Muscle of back (tissue), 3 donors: ENCODE measurements at regions not wholly inside any gene's neighbourhood (a gene's known extent, or its start where the extent isn't known, plus 50 kb on each side); places are given as distances from the start of the nearest gene placed in this dataset.

ENCODE experiments used
- DNase-seq, 3 donors: peaks; one replicate each; pipeline versions ENCODE4 v3.0.0 to v3.0.0-alpha.2; 2013

- no peak for DNase-seq
These were observed 680.4 kb upstream of the GJE1 start for GRCh38 chr6:141452354-141452686.

- peak in 1 of 3 donors; percentile 66 for DNase-seq
These were observed 681.0 kb upstream of the GJE1 start for GRCh38 chr6:141451511-141452353.

- no peak for DNase-seq
These were observed 681.6 kb upstream of the GJE1 start for GRCh38 chr6:141451181-141451510.

DNA sequence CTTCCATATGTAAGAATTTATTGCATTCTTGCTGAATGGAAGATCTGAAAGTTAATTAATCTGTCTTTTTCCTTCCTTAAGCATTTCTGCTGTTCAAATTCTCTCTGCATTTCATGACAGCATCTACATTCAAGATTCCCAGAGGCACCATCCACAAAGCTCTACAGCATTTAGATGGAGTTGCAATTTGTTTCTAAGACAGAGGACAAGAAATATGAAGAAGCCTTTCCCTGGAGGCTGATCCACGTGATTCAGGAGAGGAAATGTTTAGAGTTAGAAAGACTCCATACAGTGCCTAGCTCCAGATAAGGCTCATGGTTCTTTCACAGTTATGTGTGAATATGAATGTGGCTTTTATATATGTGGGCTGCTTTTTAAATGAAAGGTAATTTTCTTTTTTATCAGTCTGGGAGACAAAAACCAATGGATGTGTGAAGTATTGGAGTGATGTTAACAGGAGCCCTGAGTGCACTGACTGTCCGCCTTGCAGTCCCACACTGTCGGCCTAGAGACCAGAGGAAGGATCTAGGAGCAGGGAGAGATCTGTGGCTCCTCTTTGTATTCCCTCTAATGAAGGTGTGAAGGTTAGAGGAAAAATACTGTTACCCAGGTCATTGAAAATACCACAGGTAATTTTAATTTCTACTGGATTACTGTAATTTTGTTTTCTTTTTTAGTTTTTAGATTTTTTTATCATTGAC lies 686.6 kb upstream of the GJE1 start:
- peak in 1 of 3 donors; percentile 31 for DNase-seq

DNA sequence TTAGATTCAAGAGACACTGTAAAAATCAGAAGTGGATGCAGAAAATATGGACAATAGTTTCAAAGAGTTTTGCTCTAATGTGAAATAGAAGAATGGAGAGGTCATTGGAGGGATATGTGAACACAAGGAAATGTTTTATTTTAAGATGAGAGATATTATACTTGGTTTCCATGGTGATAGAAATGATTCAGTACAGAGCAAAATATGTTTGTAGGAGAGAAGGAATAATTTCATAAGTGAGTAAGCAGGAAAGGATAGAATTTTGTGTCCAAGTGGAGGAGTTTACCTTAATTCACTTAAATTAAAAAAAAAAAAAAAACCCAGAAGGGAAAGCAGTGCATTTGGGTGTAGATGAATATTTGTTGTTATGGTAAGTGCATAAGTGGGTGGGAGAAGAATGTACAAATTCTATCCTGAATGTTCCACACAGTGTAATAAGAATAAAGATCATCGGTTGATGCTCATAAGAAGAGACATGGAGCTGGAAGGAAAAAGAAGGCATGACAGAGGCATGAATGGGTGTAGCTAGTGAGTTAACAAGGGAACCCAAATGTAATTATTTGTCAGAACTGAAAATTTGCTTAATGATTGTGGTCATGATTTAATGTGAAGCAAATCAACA lies 688.9 kb upstream of the GJE1 start:
- DNase-seq = no peak

DNA sequence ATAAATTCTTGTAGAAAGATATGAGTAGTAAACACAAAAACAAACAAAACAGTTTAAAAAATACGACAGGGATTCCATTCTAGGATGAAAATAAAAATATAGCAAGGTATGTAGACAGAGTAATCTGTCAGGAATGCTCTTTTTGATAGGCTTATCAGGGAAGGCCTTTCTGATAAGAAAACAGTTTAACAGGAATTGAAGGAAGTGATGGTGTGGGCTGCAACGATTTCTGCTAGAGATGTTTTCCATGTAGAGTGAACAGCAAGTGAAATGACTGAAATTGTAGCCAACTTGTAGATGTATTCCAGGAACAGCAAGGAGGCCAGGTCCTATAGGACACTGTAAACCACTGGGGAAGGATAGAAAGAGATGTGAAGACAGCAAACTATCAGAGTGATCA lies 689.7 kb upstream of the GJE1 start:
- no peak for DNase-seq

DNA sequence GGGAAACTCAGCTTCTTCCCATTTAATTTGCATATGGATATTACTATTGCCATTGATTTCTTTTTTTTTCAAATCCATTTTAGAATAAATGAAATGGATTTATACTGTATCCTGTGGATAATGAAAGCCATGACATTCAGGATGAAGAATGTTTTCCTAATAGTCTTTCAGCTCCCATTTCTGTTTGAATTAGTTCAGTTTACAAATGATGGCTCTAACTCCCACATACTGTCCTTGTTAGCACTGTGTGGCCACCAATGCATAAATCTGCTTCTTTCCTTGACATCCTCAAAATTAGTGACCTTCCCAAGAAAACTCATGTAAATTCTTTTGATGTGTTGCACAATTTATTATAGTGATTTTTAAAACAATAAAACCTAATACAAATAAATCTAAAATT lies 693.2 kb upstream of the GJE1 start:
- no peak for DNase-seq

GRCh38 chr6:141437685-141438084 lies 695.0 kb upstream of the GJE1 start:
- DNase-seq = no peak

GRCh38 chr6:141437011-141437410 lies 695.7 kb upstream of the GJE1 start:
- peak in 1 of 3 donors; percentile 22 for DNase-seq

DNA sequence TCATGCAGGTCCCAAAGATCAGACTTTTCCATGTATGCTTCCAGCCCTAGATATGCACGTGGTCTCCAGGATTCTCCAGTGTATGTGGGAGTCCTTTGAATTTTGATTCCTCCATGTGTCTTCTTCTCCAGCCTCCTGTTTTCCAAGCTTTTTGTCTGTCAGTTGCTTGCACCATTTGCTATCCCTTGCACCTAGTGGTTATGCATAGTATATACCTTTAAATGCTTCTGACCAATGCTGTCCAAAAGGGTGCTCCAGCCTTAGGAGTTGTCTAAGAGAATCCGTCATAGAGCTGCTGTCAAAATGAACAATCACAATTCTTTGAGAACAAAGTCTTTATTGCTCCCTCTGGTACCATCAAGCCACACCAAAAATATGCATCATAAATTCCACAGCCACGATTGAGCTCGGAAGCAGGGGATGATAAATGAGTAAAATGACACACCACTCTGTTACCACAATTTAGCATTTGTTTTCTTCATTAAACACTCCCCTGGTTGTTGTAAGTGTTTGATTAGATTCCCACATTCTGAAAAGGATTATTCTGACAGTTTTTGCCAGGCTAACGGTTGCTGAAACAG lies 706.2 kb upstream of the GJE1 start:
- peak in 1 of 3 donors; percentile 18 for DNase-seq

DNA sequence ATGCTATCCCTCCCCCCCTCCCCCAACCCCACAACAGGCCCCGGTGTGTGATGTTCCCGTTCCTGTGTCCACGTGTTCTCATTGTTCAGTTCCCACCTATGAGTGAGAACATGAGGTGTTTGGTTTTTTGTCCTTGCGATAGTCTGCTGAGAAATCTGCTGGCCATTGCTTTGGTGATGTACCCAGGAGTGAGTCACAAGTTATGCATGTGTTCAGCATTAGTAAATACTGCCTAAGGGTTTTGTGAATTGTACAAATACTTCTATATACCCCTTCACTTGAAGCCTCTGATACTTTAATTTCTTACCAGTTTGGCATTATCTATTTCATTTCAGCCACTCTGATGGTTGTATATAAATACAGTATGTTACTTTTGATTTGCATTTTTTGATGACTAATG lies 711.3 kb upstream of the GJE1 start:
- peak in 1 of 3 donors; percentile 38 for DNase-seq

GRCh38 chr6:141418076-141418475 lies 714.6 kb upstream of the GJE1 start:
- DNase-seq = no peak

GRCh38 chr6:141415896-141416295 lies 716.8 kb upstream of the GJE1 start:
- no peak for DNase-seq

- DNase-seq = no peak
These were observed 719.5 kb upstream of the GJE1 start for GRCh38 chr6:141413196-141413595.

DNA sequence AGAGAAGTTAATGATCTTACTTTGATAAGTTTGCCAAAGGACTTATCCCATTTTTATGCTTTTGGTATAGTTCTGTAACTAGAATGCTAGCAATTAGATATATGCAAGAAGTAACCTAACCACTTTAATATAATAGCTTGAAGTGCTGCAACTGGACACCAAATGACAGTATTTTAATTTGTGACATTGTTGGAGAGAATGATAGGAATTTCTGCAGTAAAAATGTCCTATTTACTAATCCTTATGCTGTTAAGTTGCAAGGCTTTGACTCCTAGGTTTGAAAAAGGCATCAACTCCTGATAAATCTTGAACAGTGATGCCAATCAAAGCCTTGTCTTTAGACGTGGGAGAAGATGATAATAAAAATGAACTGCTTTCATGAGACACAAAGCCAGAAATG lies 726.0 kb upstream of the GJE1 start:
- DNase-seq = no peak

DNA sequence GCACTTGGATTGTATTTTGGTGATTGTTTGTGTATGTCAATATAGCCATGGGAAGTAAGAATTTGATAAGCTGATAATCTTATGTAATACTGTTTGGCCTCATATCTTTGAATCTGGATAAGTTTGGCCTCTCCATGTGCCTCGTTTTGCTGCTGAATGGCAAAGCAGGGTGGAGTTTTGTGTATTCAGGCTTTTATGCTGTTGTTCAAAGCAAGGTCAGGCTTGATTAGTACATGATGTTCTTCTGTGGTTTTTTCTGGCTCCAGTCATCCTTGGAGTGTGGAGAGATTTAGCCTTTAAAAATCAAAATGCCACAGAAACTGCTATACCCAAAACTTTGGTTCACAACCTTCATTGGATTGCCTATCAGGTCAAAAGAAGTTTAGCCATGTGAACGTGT lies 728.9 kb upstream of the GJE1 start:
- DNase-seq = no peak

DNA sequence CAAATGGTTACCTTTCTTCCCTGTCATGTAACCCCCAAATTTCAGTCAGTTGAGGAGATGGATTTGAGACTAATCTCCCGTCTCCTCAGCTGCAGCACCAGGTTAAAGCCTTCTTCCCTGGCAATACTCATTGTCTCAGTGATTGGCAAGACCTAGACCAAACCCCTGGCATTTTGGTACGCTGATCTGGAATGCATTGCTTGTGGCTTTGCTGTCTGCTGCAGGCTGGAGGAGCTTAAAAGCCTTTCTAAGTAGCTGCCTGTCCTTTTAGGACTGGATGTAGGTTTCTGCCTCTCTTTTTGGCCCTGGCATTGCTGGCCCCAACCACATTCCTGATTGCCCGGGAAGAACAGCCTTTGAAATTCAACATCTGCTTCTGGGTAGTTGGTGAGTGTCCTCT lies 729.6 kb upstream of the GJE1 start:
- no peak for DNase-seq

GRCh38 chr6:141402489-141402888 lies 730.2 kb upstream of the GJE1 start:
- no peak for DNase-seq

DNA sequence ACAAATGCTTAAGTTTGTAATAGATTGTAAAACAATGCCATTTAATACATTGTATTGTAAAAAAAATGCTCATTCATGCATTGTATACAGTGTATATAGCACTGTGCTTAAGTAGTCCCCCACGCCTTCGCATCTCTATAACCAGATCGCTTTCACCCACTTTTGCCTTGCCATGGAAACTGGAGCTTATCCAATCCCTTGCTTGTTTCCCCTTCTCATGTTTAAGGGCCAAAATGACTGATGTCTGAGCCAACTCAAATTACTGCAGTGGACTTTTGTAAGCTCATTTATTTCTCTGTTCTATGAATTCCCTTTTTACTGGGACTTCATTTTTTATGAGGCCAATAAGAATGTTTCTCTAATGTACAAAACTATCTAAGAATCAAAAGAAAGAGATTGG lies 730.9 kb upstream of the GJE1 start:
- DNase-seq = peak in 1 of 3 donors; percentile 23

- DNase-seq = peak in 2 of 3 donors; percentile 26 to 34
These were observed 731.6 kb upstream of the GJE1 start for GRCh38 chr6:141401168-141401567.

GRCh38 chr6:141398949-141399348 lies 733.8 kb upstream of the GJE1 start:
- DNase-seq = peak in 2 of 3 donors; percentile 7 to 27

DNA sequence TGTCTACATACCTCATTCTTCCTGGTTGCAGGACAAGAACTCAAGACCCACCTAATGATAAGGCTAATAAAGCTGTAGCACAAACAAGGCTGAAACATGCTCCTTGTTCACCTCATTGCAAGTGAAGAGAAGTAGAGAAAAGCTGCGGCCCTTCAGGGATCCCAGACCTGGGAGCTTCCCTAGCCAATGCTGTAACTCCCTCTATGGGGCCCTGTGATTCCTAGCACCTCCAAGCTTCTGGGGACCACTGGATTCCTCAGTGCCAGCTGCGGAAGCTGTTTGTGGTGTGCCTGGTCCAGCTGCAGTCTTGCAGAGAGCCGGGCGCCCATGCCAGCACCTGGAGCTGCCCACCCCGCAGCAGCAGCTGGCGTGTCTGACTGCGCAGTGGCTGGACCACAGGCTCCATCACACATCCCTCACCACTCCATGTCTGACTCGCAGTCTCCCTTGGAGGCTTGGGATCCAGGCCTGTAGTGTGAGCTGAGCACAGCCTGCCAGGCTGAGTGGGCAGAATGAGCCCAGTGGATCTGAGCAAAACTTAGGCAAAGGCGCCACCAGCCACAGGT lies 737.2 kb upstream of the GJE1 start:
- DNase-seq = no peak
